ENCODE measurements at regions not wholly inside any gene's neighbourhood (a gene's known extent, or its start where the extent isn't known, plus 50 kb on each side); places are given as distances from the start of the nearest gene placed in this dataset.

GRCh38 chr16:49168126-49168525 is 113.5 kb downstream of the CBLN1 start:
- TF ChIP-seq POLR2A (IDR thresholded peaks at IDR 0.05) (no peak), CTCF (IDR thresholded peaks at IDR 0.05) (no peak), EP300 (IDR thresholded peaks at IDR 0.05) (no peak)
- Histone ChIP-seq H3K27ac (no peak overlapping the region), H3K4me1 (ENCODE audit: insufficient read depth) (no peaks in the 10 kb centered on the region), H3K36me3 (no peaks in the 10 kb centered on the region), H3K9me3 (no peaks in the 10 kb centered on the region), H3K4me3 (no peak overlapping the region), H3K27me3 (no peaks in the 10 kb centered on the region)
- DNase-seq, result no peak
- 63 to 83% (median 72%) methylated on average over 1 of the region's 1 CpG for WGBS, 3 donors
- intact Hi-C loops (cut with DNase I), result no loop called here

GRCh38 chr16:49165025-49165424 is 116.6 kb downstream of the CBLN1 start:
- no peak for DNase-seq
- Histone ChIP-seq H3K27me3 (no peaks in the 10 kb centered on the region), H3K27ac (no peak overlapping the region), H3K36me3 (no peaks in the 10 kb centered on the region), H3K4me3 (no peak overlapping the region), H3K9me3 (no peaks in the 10 kb centered on the region), H3K4me1 (ENCODE audit: insufficient read depth) (no peaks in the 10 kb centered on the region)
- 89 to 98% (median 98%) methylated on average over 1 of the region's 1 CpG for WGBS, 3 donors
- intact Hi-C loops (cut with DNase I), result no loop called here
- no peak for TF ChIP-seq CTCF (IDR thresholded peaks at IDR 0.05)

- no peak for DNase-seq
- Histone ChIP-seq H3K4me3 (no peak overlapping the region), H3K9me3 (no peaks in the 10 kb centered on the region), H3K27me3 (no peaks in the 10 kb centered on the region), H3K36me3 (no peaks in the 10 kb centered on the region), H3K27ac (no peak overlapping the region), H3K4me1 (ENCODE audit: insufficient read depth) (no peaks in the 10 kb centered on the region)
- WGBS, 3 donors, result 77 to 84% (median 78%) methylated on average over 2 of the region's 2 CpGs
- intact Hi-C loops (cut with DNase I), result no loop called here
- TF ChIP-seq POLR2A (IDR thresholded peaks at IDR 0.05), result no peak
Measured at GRCh38 chr16:49161191-49161590, 120.4 kb downstream of the CBLN1 start.

- intact Hi-C loops (cut with DNase I), result no loop called here
- no peaks in the 10 kb centered on the region for H3K4me1 ChIP-seq (ENCODE audit: insufficient read depth)
- 10 to 23% (median 15%) methylated on average over 2 of the region's 2 CpGs for WGBS, 3 donors
- no peak for DNase-seq
- H3K27me3 ChIP-seq, result no peaks in the 10 kb centered on the region
- no peaks in the 10 kb centered on the region for H3K36me3 ChIP-seq
- H3K9me3 ChIP-seq, result no peaks in the 10 kb centered on the region
- H3K27ac ChIP-seq, result no peak overlapping the region
- no peak overlapping the region for H3K4me3 ChIP-seq
- TF ChIP-seq CTCF (IDR thresholded peaks at IDR 0.05) (no peak), POLR2A (IDR thresholded peaks at IDR 0.05) (no peak), EP300 (IDR thresholded peaks at IDR 0.05) (no peak)
Measured at GRCh38 chr16:49158029-49158642, 123.5 kb downstream of the CBLN1 start.

GRCh38 chr16:49150341-49150740 is 131.3 kb downstream of the CBLN1 start:
- no peak for TF ChIP-seq CTCF (IDR thresholded peaks at IDR 0.05)
- no peak for TF ChIP-seq POLR2A (IDR thresholded peaks at IDR 0.05)
- no peak for DNase-seq
- intact Hi-C loops (cut with DNase I), result no loop called here

More at GRCh38 chr16:49150341-49150740, 131.3 kb downstream of the CBLN1 start:
- Histone ChIP-seq H3K4me3 (no peak overlapping the region), H3K27ac (no peak overlapping the region), H3K9me3 (no peaks in the 10 kb centered on the region), H3K27me3 (no peaks in the 10 kb centered on the region), H3K36me3 (no peaks in the 10 kb centered on the region), H3K4me1 (ENCODE audit: insufficient read depth) (no peaks in the 10 kb centered on the region)
- WGBS, 3 donors, result 9 to 34% (median 9%) methylated on average over 2 of the region's 2 CpGs

All from ovary (tissue), 7 donors.